ENCODE measurements at regions not wholly inside any gene's neighbourhood (a gene's known extent, or its start where the extent isn't known, plus 50 kb on each side); places are given as distances from the start of the nearest gene placed in this dataset.

GRCh38 chr4:108567831-108568230 lies 52.5 kb upstream of the RPL34 start:
- Mint-ChIP-seq H3K27me3 (no peaks in the 10 kb centered on the region), H3K27ac (no peak overlapping the region), H3K4me3 (no peak overlapping the region), H3K4me1 (peaks cover 30% of the 10 kb centered on the region), H3K9me3 (ENCODE audit: low read depth) (no peaks in the 10 kb centered on the region), H3K36me3 (ENCODE audit: low read depth) (no peaks in the 10 kb centered on the region)
- DNase-seq (no peak), ATAC-seq (no peak)
- CTCF ChIA-PET, result interaction anchor here (1.1 to 1.3 kb wide), 2 partner anchors 19 to 549 kb away, joined by 3 to 4 read pairs; no protein-coding TSS in a partner anchor
- intact Hi-C loops (cut with DNase I, micrococcal nuclease), result no loop called here
- POLR2A ChIA-PET, result interaction anchor here (0.5 to 0.6 kb wide), 2 partner anchors 23 to 557 kb away, joined by 3 to 5 read pairs; no protein-coding TSS in a partner anchor

GRCh38 chr4:108561116-108561515 lies 59.3 kb upstream of the RPL34 start:
- no peak overlapping the region for H3K4me3 Mint-ChIP-seq
- peaks cover 7% of the 10 kb centered on the region for H3K4me1 Mint-ChIP-seq
- H3K27me3 Mint-ChIP-seq, result no peaks in the 10 kb centered on the region
- CTCF ChIA-PET, result interaction anchor here (2.2 kb wide), 1 partner anchor 11 kb away, joined by 9 read pairs; no protein-coding TSS in a partner anchor
- intact Hi-C loops (cut with DNase I, micrococcal nuclease), result no loop called here
- H3K9me3 Mint-ChIP-seq (ENCODE audit: low read depth), result no peaks in the 10 kb centered on the region
- POLR2A ChIA-PET, result no interaction called here
- no peak overlapping the region for H3K27ac Mint-ChIP-seq
- H3K36me3 Mint-ChIP-seq (ENCODE audit: low read depth), result no peaks in the 10 kb centered on the region
- no peak for DNase-seq
- no peak for ATAC-seq

GRCh38 chr4:108560616-108561015 lies 59.8 kb upstream of the RPL34 start:
- Mint-ChIP-seq H3K27me3 (no peaks in the 10 kb centered on the region), H3K9me3 (ENCODE audit: low read depth) (no peaks in the 10 kb centered on the region), H3K36me3 (ENCODE audit: low read depth) (no peaks in the 10 kb centered on the region), H3K4me3 (no peak overlapping the region), H3K27ac (no peak overlapping the region), H3K4me1 (peaks cover 7% of the 10 kb centered on the region)
- no peak for ATAC-seq
- CTCF ChIA-PET, result interaction anchor here (2.2 kb wide), 1 partner anchor 12 kb away, joined by 9 read pairs; no protein-coding TSS in a partner anchor
- POLR2A ChIA-PET, result no interaction called here
- intact Hi-C loops (cut with DNase I, micrococcal nuclease), result no loop called here
- no peak for DNase-seq

GRCh38 chr4:108559911-108560310 lies 60.5 kb upstream of the RPL34 start:
- intact Hi-C loops (cut with DNase I, micrococcal nuclease), result no loop called here
- ChIA-PET POLR2A (no interaction called here), CTCF (interaction anchor here (0.6 to 2.2 kb wide), 4 partner anchors 12 to 541 kb away, joined by 3 to 9 read pairs (median 4); no protein-coding TSS in a partner anchor)
- no peak for DNase-seq
- Mint-ChIP-seq H3K27me3 (no peaks in the 10 kb centered on the region), H3K36me3 (ENCODE audit: low read depth) (no peaks in the 10 kb centered on the region), H3K9me3 (ENCODE audit: low read depth) (no peaks in the 10 kb centered on the region), H3K4me3 (no peak overlapping the region), H3K27ac (no peak overlapping the region), H3K4me1 (peaks cover 3% of the 10 kb centered on the region)
- no peak for ATAC-seq

GRCh38 chr4:108559068-108559793 lies 61.1 kb upstream of the RPL34 start:
- H3K27me3 Mint-ChIP-seq, result no peaks in the 10 kb centered on the region

GRCh38 chr4:108556588-108557200 lies 63.7 kb upstream of the RPL34 start:
- Mint-ChIP-seq H3K27me3 (no peaks in the 10 kb centered on the region), H3K36me3 (ENCODE audit: low read depth) (no peaks in the 10 kb centered on the region), H3K4me1 (no peaks in the 10 kb centered on the region), H3K27ac (no peak overlapping the region), H3K4me3 (no peak overlapping the region), H3K9me3 (ENCODE audit: low read depth) (no peaks in the 10 kb centered on the region)
- intact Hi-C loops (cut with DNase I, micrococcal nuclease), result no loop called here
- CTCF ChIA-PET, result no interaction called here
- DNase-seq (no peak), ATAC-seq (no peak)
- POLR2A ChIA-PET, result no interaction called here

More at GRCh38 chr4:108559068-108559793, 61.1 kb upstream of the RPL34 start:
- H3K27ac Mint-ChIP-seq, result no peak overlapping the region
- intact Hi-C loops (cut with DNase I, micrococcal nuclease), result no loop called here
- H3K9me3 Mint-ChIP-seq (ENCODE audit: low read depth), result no peaks in the 10 kb centered on the region
- H3K4me3 Mint-ChIP-seq, result no peak overlapping the region
- DNase-seq (no peak), ATAC-seq (no peak)
- peaks cover 2% of the 10 kb centered on the region for H3K4me1 Mint-ChIP-seq
- CTCF ChIA-PET, result interaction anchor here (0.6 to 2.2 kb wide), 4 partner anchors 12 to 540 kb away, joined by 3 to 9 read pairs (median 4); no protein-coding TSS in a partner anchor
- no peaks in the 10 kb centered on the region for H3K36me3 Mint-ChIP-seq (ENCODE audit: low read depth)
- POLR2A ChIA-PET, result no interaction called here

GRCh38 chr4:108556166-108556565 lies 64.2 kb upstream of the RPL34 start:
- H3K4me1 Mint-ChIP-seq, result no peaks in the 10 kb centered on the region
- no peak overlapping the region for H3K27ac Mint-ChIP-seq
- POLR2A ChIA-PET, result no interaction called here
- CTCF ChIA-PET, result no interaction called here
- H3K4me3 Mint-ChIP-seq, result no peak overlapping the region
- H3K9me3 Mint-ChIP-seq (ENCODE audit: low read depth), result no peaks in the 10 kb centered on the region
- H3K36me3 Mint-ChIP-seq (ENCODE audit: low read depth), result no peaks in the 10 kb centered on the region
- ATAC-seq (no peak), DNase-seq (no peak)
- intact Hi-C loops (cut with DNase I, micrococcal nuclease), result no loop called here
- H3K27me3 Mint-ChIP-seq, result no peaks in the 10 kb centered on the region

GRCh38 chr4:108555701-108556100 lies 64.7 kb upstream of the RPL34 start:
- no peak overlapping the region for H3K4me3 Mint-ChIP-seq
- intact Hi-C loops (cut with DNase I, micrococcal nuclease), result no loop called here
- no peak for ATAC-seq
- H3K36me3 Mint-ChIP-seq (ENCODE audit: low read depth), result no peaks in the 10 kb centered on the region
- H3K9me3 Mint-ChIP-seq (ENCODE audit: low read depth), result peaks cover 1% of the 10 kb centered on the region
- H3K4me1 Mint-ChIP-seq, result no peaks in the 10 kb centered on the region
- no peaks in the 10 kb centered on the region for H3K27me3 Mint-ChIP-seq
- DNase-seq, result no peak
- POLR2A ChIA-PET, result no interaction called here
- CTCF ChIA-PET, result interaction anchor here (1.2 kb wide), 1 partner anchor 17 kb away, joined by 3 read pairs; no protein-coding TSS in a partner anchor
- no peak overlapping the region for H3K27ac Mint-ChIP-seq

GRCh38 chr4:108547682-108548081 lies 72.7 kb upstream of the RPL34 start:
- intact Hi-C loops (cut with DNase I, micrococcal nuclease), result no loop called here
- ChIA-PET POLR2A (no interaction called here), CTCF (interaction anchor here (1.0 kb wide), 1 partner anchor 12 kb away, joined by 3 read pairs; no protein-coding TSS in a partner anchor)
- H3K27ac Mint-ChIP-seq, result no peak overlapping the region
- no peaks in the 10 kb centered on the region for H3K27me3 Mint-ChIP-seq
- DNase-seq (no peak), ATAC-seq (no peak)
- H3K36me3 Mint-ChIP-seq (ENCODE audit: low read depth), result peaks cover 11% of the 10 kb centered on the region
- H3K4me1 Mint-ChIP-seq, result peaks cover 2% of the 10 kb centered on the region
- H3K4me3 Mint-ChIP-seq, result no peak overlapping the region
- peaks cover 36% of the 10 kb centered on the region for H3K9me3 Mint-ChIP-seq (ENCODE audit: low read depth)

- no peaks in the 10 kb centered on the region for H3K27me3 Mint-ChIP-seq
- peaks cover 11% of the 10 kb centered on the region for H3K36me3 Mint-ChIP-seq (ENCODE audit: low read depth)
- H3K9me3 Mint-ChIP-seq (ENCODE audit: low read depth), result peaks cover 36% of the 10 kb centered on the region
- peaks cover 2% of the 10 kb centered on the region for H3K4me1 Mint-ChIP-seq
- DNase-seq (no peak), ATAC-seq (no peak)
- no peak overlapping the region for H3K27ac Mint-ChIP-seq
- CTCF ChIA-PET, result interaction anchor here (1.0 kb wide), 1 partner anchor 13 kb away, joined by 3 read pairs; no protein-coding TSS in a partner anchor
- no peak overlapping the region for H3K4me3 Mint-ChIP-seq
- POLR2A ChIA-PET, result no interaction called here
- intact Hi-C loops (cut with DNase I, micrococcal nuclease), result no loop called here
These were observed 73.6 kb upstream of the RPL34 start for GRCh38 chr4:108546728-108547127.

- CTCF ChIA-PET, result interaction anchor here (2.4 to 2.7 kb wide), 2 partner anchors 10 to 25 kb away, joined by 5 to 7 read pairs; no protein-coding TSS in a partner anchor
- no peak for ATAC-seq
- Mint-ChIP-seq H3K27me3 (no peaks in the 10 kb centered on the region), H3K36me3 (ENCODE audit: low read depth) (peaks cover 16% of the 10 kb centered on the region), H3K4me3 (no peak overlapping the region), H3K27ac (no peak overlapping the region), H3K4me1 (peaks cover 9% of the 10 kb centered on the region), H3K9me3 (ENCODE audit: low read depth) (peaks cover 25% of the 10 kb centered on the region)
- no peak for DNase-seq
- POLR2A ChIA-PET, result interaction anchor here (0.6 kb wide), 2 partner anchors 21 to 23 kb away, joined by 3 read pairs; no protein-coding TSS in a partner anchor
- intact Hi-C loops (cut with DNase I, micrococcal nuclease), result no loop called here
These were observed 75.9 kb upstream of the RPL34 start for GRCh38 chr4:108544481-108544880.

All from activated CD4-positive, alpha-beta T cell treated with anti-CD3 and anti-CD28 coated beads for 36 hours (primary cell).